HG02642 (cell line): ENCODE measurements at regions not wholly inside any gene's neighbourhood (a gene's known extent, or its start where the extent isn't known, plus 50 kb on each side); places are given as distances from the start of the nearest gene placed in this dataset.
A peak's percentile ranks its signal among the peaks of the same experiment; 100 is the strongest.

Experiments used
- ATAC-seq: cut with Tn5 transposase; IDR thresholded peaks from one replicate; pipeline ENCODE4 v1.9.1; 2021; ENCODE audit warnings: mild to moderate bottlenecking; ENCODE audit not compliant: unreplicated experiment, poor library complexity

DNA sequence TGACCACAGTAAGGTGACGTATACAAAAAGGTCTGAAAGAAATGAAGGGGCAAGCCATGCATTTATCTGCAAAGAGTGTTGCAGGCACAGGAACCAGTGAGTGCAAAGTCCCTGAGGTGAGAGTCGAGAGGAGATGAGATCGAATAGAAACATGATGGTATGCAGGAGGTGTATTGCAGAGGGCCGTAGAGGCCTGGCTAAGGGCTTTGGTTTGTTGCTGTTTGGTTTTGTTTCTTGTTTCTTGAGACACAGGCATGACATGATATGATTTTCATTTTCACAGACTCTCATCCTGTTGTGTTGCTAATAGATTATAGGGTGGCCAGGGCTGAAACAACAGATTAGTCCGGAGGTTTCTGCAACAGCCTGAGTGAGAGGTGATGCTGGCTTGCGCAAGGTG is 80.4 kb downstream of the HSPH1 start:
- ATAC-seq = peak; percentile 64

DNA sequence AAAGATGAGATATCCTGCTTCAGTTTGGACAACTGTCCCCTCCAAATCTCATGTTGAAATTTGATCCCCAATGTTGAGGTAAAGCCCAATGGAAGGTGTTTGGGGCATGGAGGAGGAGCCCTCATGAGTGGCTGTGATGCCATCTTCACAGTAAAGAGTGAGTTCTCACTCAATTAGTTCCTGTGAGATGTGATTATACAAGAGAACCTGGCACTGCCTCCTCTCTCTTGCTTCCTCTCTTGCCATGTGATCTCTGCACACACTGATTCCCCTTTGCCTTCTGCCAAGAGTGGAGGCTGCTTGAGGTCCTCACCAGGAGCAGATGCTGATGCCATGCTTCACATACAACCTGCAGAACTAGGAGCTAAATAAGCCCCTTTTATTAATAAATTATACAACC is 86.9 kb downstream of the HSPH1 start:
- no peak for ATAC-seq

- peak; percentile 94 for ATAC-seq
Measured at GRCh38 chr13:31073859-31074718, 87.6 kb downstream of the HSPH1 start.

- ATAC-seq = no peak
Measured at GRCh38 chr13:31072041-31072440, 89.7 kb downstream of the HSPH1 start.

- no peak for ATAC-seq
Measured at GRCh38 chr13:31069808-31070534, 91.7 kb downstream of the HSPH1 start.

DNA sequence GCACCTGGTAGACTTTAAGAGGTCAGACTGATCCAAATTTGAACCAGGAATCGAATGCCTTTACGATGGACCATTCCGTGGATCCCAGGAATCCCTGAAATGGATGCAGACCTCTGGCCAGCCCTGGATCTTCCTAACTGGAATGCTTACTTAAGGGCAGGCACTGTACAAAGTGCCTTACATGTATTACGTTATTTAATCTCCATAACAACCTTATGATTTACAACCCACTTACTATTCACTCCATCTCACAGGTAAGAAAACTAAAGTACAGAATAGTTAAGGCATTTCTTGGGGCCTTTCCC is 93.6 kb downstream of the HSPH1 start:
- no peak for ATAC-seq

GRCh38 chr13:31067416-31068118 is 94.1 kb downstream of the HSPH1 start:
- no peak for ATAC-seq

- no peak for ATAC-seq
Measured at GRCh38 chr13:31064636-31065035, 97.1 kb downstream of the HSPH1 start.

- ATAC-seq = no peak
Measured at GRCh38 chr13:31063772-31064171, 97.9 kb downstream of the HSPH1 start.

- ATAC-seq = no peak
Measured at GRCh38 chr13:31060655-31061054, 101.0 kb downstream of the HSPH1 start.

- ATAC-seq = no peak
Measured at GRCh38 chr13:31060220-31060619, 101.5 kb downstream of the HSPH1 start.

DNA sequence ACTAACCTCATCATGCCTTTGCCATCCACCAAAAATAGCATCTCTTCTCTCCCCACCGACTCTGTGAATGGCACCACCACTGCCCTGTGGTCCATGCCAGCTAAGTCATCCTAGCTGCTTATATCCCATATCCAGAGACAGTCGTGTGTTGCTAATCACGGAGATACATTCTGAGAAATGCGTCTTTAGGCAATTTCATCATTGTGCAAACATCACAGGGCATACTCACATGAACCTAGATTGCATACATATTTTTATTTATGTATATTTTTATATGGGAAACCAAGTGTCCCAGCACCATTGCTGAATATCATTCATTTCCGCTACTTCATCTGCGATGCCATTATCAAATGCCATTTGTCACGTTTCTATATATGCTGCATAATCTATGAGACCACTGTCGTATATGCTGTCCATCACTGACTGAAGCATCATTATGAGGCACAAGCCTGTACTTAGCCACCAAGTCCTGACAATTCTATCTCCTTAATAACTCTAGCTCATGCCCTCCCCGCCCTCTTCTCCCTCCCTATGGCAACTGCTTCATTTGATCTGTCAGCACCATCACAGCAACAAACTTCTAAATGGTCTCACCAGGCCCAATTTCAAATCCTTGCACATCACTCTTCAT is 104.2 kb downstream of the HSPH1 start:
- no peak for ATAC-seq

GRCh38 chr13:31056644-31057271 is 104.9 kb downstream of the HSPH1 start:
- ATAC-seq = no peak

GRCh38 chr13:31055589-31055988 is 106.1 kb downstream of the HSPH1 start:
- ATAC-seq = no peak

GRCh38 chr13:31054632-31055031 is 107.1 kb downstream of the HSPH1 start:
- ATAC-seq = no peak

DNA sequence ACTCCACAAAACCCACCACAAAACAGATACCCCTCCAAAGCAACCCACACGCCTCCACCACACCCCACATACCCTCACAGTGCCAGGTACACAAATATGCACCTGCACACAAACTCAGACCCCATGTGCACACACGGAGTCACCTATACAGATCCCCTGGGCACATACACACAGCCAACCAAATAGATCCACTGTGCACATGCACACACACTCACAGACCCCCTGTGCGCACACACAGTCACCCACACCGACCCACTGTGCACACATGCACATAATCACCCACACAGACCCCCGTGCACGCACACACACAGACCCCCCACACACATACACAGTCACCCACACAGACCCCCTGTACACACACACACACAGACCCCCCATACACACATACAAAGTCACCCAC is 107.8 kb downstream of the HSPH1 start:
- no peak for ATAC-seq

GRCh38 chr13:31053091-31053490 is 108.6 kb downstream of the HSPH1 start:
- ATAC-seq = no peak

DNA sequence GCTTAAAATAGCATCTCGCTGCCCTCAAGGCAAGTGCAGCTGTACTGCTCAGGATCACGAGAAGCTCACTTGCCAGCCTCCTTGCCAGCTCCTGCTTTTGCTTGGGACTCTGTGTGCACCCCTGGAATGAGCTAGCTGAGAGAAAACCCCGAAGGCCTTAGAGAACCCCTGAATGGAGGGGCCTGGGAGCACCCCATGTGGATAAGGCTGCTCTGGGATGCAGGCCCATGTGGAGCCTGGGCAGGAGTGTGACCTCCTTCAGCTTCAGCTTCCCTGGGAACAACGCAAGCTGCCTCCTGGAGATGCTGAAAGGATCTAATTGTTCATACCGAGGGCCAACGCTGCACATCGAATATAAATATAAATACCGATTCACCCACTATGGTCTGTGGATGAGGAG is 109.2 kb downstream of the HSPH1 start:
- ATAC-seq = no peak

- no peak for ATAC-seq
Measured at GRCh38 chr13:31051999-31052398, 109.7 kb downstream of the HSPH1 start.
